GM12874 (cell line): ENCODE measurements at regions not wholly inside any gene's neighbourhood (a gene's known extent, or its start where the extent isn't known, plus 50 kb on each side); places are given as distances from the start of the nearest gene placed in this dataset.

Experiments
- CTCF ChIP-seq: IDR thresholded peaks from 2 replicates; pipeline ENCODE4 v1.5.1; 2011; ENCODE audit warnings: low read depth, mild to moderate bottlenecking, control low read depth, low read length, moderate library complexity; ENCODE audit not compliant: insufficient read depth

- TF ChIP-seq CTCF = no peak
These were observed 313.3 kb upstream of the PRR16 start for GRCh38 chr5:120150770-120151169.

- TF ChIP-seq CTCF = no peak
These were observed 312.9 kb upstream of the PRR16 start for GRCh38 chr5:120151181-120151580.

- TF ChIP-seq CTCF = no peak
These were observed 312.3 kb upstream of the PRR16 start for GRCh38 chr5:120151825-120152224.

GRCh38 chr5:120152472-120152871 lies 311.6 kb upstream of the PRR16 start:
- no peak for TF ChIP-seq CTCF

- TF ChIP-seq CTCF = no peak
These were observed 311.2 kb upstream of the PRR16 start for GRCh38 chr5:120152931-120153330.

- TF ChIP-seq CTCF = no peak
These were observed 310.5 kb upstream of the PRR16 start for GRCh38 chr5:120153551-120153950.

GRCh38 chr5:120155873-120156272 lies 308.2 kb upstream of the PRR16 start:
- no peak for TF ChIP-seq CTCF

GRCh38 chr5:120158211-120158610 lies 305.9 kb upstream of the PRR16 start:
- no peak for TF ChIP-seq CTCF
